ENCODE measurements at regions not wholly inside any gene's neighbourhood (a gene's known extent, or its start where the extent isn't known, plus 50 kb on each side); places are given as distances from the start of the nearest gene placed in this dataset.

GRCh38 chr4:84319124-84319523 lies 180.0 kb downstream of the NKX6-1 start:
- POLR2A ChIA-PET: no interaction called here
- no peaks in the 10 kb centered on the region for H3K9me3 ChIP-seq (replicated peaks; ENCODE audit: control insufficient read depth, insufficient read depth, low read length)
- CTCF ChIA-PET: no interaction called here
- dilution Hi-C loops (cut with MboI; ENCODE audit: extremely low pct_ligation_motif_present, low sequenced_read_pairs) (no loop called here), intact Hi-C loops (cut with micrococcal nuclease) (no loop called here)
- H3K4me2 ChIP-seq (ENCODE audit: insufficient read depth, low read length): no peak overlapping the region
- no TSS peak for BruUV-seq (replicated peaks)
- FAIRE-seq: no peak
- no peaks in the 10 kb centered on the region for H3K27me3 ChIP-seq (ENCODE audit: control insufficient read depth in 2 of 2, insufficient read depth in 2 of 2, low read length in 2 of 2)
- H3K9ac ChIP-seq (replicated peaks; ENCODE audit: extremely low read depth, insufficient read depth, low read length): no peak overlapping the region
- H3K9me1 ChIP-seq (replicated peaks; ENCODE audit: control insufficient read depth, extremely low read depth, insufficient read depth, low read length): no peaks in the 10 kb centered on the region
- H3K36me3 ChIP-seq (ENCODE audit: control insufficient read depth in 2 of 2, extremely low read depth in 1 of 2, insufficient read depth in 2 of 2, low read length in 2 of 2): no peaks in the 10 kb centered on the region
- DNase-seq (ENCODE audit: low read depth, low spot score): no peak
- no peak overlapping the region for H3K4me3 ChIP-seq (replicated peaks in 1 of 3; ENCODE audit: insufficient read depth in 1 of 3, low read depth in 1 of 3, low read length in 3 of 3)
- H3K4me1 ChIP-seq (ENCODE audit: control insufficient read depth, extremely low read depth, insufficient read depth, low read length): no peaks in the 10 kb centered on the region
- no peak overlapping the region for H3K27ac ChIP-seq (ENCODE audit: insufficient read depth, low read depth, low read length)
- H3K79me2 ChIP-seq (ENCODE audit: control insufficient read depth, insufficient read depth, low read length): no peaks in the 10 kb centered on the region
- H4K20me1 ChIP-seq (replicated peaks; ENCODE audit: control insufficient read depth, extremely low read depth, insufficient read depth, low read length): no peaks in the 10 kb centered on the region
- TF ChIP-seq GATA2 (IDR thresholded peaks at IDR 0.05; ENCODE audit: insufficient read depth, insufficient read length, low read depth, low read length) (no peak), POLR2A (IDR thresholded peaks at IDR 0.05; ENCODE audit: low read depth, low read length) (no peak), FOS (IDR thresholded peaks at IDR 0.05; ENCODE audit: borderline replicate concordance, insufficient read depth, low read length) (no peak), POLR2AphosphoS5 (IDR thresholded peaks at IDR 0.05; ENCODE audit: insufficient read depth, low read depth, low read length) (no peak), EZH2 (IDR thresholded peaks at IDR 0.05; ENCODE audit: borderline replicate concordance, low read depth, low read length, severe bottlenecking) (no peak), JUN (IDR thresholded peaks at IDR 0.05; ENCODE audit: borderline replicate concordance, insufficient read depth, insufficient read length, low read depth) (no peak)
- H2AFZ ChIP-seq (ENCODE audit: low read depth, low read length): no peak overlapping the region

DNA sequence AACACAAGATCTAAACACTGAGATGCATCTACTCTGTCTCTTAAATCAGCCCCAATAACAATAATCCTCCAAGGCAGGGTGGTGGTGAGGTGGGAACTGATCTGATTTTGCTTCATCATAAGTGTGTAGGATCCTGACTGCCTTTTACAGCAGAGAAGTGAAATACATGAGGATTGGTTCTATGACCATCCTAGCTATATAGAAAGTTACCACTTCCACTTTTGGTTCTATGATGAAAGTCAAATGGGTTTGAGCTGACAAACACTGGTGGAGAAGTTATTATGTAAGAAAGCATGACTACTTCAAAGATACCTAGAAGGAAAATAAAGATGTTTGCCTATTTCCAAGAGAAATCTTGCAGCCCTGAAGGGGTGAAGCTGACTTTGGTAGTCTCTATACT lies 181.6 kb downstream of the NKX6-1 start:
- CTCF ChIA-PET: no interaction called here
- POLR2A ChIA-PET: no interaction called here

More for the DNA sequence above, 181.6 kb downstream of the NKX6-1 start:
- Histone ChIP-seq H3K4me2 (ENCODE audit: insufficient read depth, low read length) (no peak overlapping the region), H3K36me3 (ENCODE audit: control insufficient read depth in 2 of 2, extremely low read depth in 1 of 2, insufficient read depth in 2 of 2, low read length in 2 of 2) (no peaks in the 10 kb centered on the region), H3K9me1 (replicated peaks; ENCODE audit: control insufficient read depth, extremely low read depth, insufficient read depth, low read length) (no peaks in the 10 kb centered on the region), H3K9me3 (replicated peaks; ENCODE audit: control insufficient read depth, insufficient read depth, low read length) (no peaks in the 10 kb centered on the region), H3K4me1 (ENCODE audit: control insufficient read depth, extremely low read depth, insufficient read depth, low read length) (no peaks in the 10 kb centered on the region), H3K27me3 (ENCODE audit: control insufficient read depth in 2 of 2, insufficient read depth in 2 of 2, low read length in 2 of 2) (no peaks in the 10 kb centered on the region), H3K9ac (replicated peaks; ENCODE audit: extremely low read depth, insufficient read depth, low read length) (no peak overlapping the region), H3K79me2 (ENCODE audit: control insufficient read depth, insufficient read depth, low read length) (no peaks in the 10 kb centered on the region), H4K20me1 (replicated peaks; ENCODE audit: control insufficient read depth, extremely low read depth, insufficient read depth, low read length) (no peaks in the 10 kb centered on the region), H2AFZ (ENCODE audit: low read depth, low read length) (no peak overlapping the region), H3K4me3 (replicated peaks in 1 of 3; ENCODE audit: insufficient read depth in 1 of 3, low read depth in 1 of 3, low read length in 3 of 3) (no peak overlapping the region), H3K27ac (ENCODE audit: insufficient read depth, low read depth, low read length) (no peak overlapping the region)
- intact Hi-C loops (cut with micrococcal nuclease): no loop called here
- dilution Hi-C loops (cut with MboI; ENCODE audit: extremely low pct_ligation_motif_present, low sequenced_read_pairs): no loop called here
- FAIRE-seq (no peak), DNase-seq (ENCODE audit: low read depth, low spot score) (no peak)
- TF ChIP-seq POLR2A (IDR thresholded peaks at IDR 0.05; ENCODE audit: low read depth, low read length) (no peak), EZH2 (IDR thresholded peaks at IDR 0.05; ENCODE audit: borderline replicate concordance, low read depth, low read length, severe bottlenecking) (no peak), POLR2AphosphoS5 (IDR thresholded peaks at IDR 0.05; ENCODE audit: insufficient read depth, low read depth, low read length) (no peak), GATA2 (IDR thresholded peaks at IDR 0.05; ENCODE audit: insufficient read depth, insufficient read length, low read depth, low read length) (no peak), JUN (IDR thresholded peaks at IDR 0.05; ENCODE audit: borderline replicate concordance, insufficient read depth, insufficient read length, low read depth) (no peak), FOS (IDR thresholded peaks at IDR 0.05; ENCODE audit: borderline replicate concordance, insufficient read depth, low read length) (no peak), MYC (IDR thresholded peaks at IDR 0.05; ENCODE audit: low read depth, low read length) (no peak)
- TF ChIP-seq, protein P1, sequence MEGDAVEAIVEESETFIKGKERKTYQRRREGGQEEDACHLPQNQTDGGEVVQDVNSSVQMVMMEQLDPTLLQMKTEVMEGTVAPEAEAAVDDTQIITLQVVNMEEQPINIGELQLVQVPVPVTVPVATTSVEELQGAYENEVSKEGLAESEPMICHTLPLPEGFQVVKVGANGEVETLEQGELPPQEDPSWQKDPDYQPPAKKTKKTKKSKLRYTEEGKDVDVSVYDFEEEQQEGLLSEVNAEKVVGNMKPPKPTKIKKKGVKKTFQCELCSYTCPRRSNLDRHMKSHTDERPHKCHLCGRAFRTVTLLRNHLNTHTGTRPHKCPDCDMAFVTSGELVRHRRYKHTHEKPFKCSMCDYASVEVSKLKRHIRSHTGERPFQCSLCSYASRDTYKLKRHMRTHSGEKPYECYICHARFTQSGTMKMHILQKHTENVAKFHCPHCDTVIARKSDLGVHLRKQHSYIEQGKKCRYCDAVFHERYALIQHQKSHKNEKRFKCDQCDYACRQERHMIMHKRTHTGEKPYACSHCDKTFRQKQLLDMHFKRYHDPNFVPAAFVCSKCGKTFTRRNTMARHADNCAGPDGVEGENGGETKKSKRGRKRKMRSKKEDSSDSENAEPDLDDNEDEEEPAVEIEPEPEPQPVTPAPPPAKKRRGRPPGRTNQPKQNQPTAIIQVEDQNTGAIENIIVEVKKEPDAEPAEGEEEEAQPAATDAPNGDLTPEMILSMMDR (IDR thresholded peaks at IDR 0.05; ENCODE audit: extremely low read depth in 1 of 2, insufficient read depth in 1 of 2, low read depth in 1 of 2, low read length in 2 of 2): no peak
- TF ChIP-seq, protein P2, sequence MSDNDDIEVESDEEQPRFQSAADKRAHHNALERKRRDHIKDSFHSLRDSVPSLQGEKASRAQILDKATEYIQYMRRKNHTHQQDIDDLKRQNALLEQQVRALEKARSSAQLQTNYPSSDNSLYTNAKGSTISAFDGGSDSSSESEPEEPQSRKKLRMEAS (IDR thresholded peaks at IDR 0.05; ENCODE audit: insufficient read depth, insufficient read length): no peak
- no TSS peak for BruUV-seq (replicated peaks)
